GM18907 (cell line): ENCODE measurements at regions not wholly inside any gene's neighbourhood (a gene's known extent, or its start where the extent isn't known, plus 50 kb on each side); places are given as distances from the start of the nearest gene placed in this dataset.

Experiments
- ATAC-seq: cut with Tn5 transposase; IDR thresholded peaks from one replicate; pipeline ENCODE4 v1.9.1; 2021; ENCODE audit warnings: mild to moderate bottlenecking, moderate library complexity; ENCODE audit not compliant: unreplicated experiment

DNA sequence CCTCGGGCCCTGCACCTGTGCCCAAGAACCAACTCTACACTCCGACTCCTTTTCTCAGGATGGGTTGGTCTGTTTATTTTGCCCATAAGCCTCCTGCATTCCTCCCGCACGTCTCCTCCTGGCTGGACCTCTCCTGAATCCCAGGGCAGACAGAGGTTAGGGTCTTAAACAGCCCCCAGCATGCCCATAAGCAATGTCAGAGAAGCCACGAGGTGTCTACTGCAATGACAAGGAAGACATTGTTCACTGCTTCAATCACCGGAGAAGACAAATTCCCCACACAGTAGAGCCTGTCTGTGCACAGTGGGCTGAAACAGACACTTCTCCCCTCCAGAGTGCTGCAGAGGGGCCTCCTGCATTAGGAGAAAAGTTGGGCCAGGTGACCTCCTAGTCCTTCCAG is 230.6 kb upstream of the RPL38 start:
- ATAC-seq: no peak

DNA sequence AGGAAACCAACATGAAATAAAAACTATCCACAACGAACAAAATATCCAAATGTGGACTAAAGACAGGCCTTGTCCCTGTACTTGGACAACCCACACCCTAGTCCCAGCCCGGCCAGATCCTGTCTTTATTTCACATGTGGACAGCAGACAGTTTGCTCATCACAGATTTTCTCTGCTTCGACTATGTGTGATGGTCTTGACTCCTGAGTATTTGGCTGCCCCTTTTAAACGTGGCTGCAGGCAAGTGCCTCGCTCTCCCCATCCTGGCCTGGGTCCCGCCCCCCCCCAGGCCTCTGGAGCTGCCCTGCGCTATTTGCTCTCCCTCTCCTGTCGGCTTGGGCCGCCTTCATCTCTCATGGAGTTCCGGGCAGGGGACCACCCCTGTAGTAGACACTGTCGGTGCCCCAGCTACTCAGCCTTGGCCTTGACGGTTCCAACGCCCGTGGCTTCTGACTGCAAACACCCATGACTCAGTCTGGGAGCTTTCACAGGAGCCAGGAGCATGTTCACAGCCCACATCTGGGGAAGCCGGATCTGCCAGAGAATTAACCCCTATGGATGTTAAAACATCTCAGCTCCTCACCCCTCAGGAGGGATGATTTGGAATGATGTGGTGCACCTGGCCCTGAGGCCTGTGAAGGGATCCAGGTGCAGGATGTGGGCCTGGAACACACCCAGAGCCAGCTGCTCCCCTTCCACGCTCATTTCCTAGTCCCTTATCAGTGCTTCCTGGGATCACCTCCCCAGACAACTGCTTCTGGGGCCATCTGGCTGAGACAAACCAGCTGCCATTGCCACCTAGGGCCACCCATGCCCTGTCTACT is 229.7 kb upstream of the RPL38 start:
- ATAC-seq: no peak

DNA sequence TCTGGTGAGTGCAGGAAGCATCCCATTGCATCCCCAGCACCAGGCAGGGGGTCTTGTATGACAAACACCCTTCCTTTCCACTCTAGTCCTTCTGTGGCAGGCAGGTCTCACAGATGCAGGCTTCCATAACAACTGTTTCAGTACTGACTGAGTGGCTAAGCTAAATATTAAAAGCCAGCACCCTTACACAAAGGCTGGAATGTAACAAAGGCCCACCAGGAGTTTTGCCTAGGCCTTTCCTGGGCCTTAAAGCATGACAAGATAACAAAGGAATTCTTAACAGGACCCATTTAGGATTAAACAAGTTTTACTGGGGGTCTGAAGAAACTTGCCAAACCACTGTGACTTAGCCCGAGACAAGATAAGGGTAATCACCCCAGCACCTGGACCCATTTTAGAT is 228.9 kb upstream of the RPL38 start:
- ATAC-seq: no peak

DNA sequence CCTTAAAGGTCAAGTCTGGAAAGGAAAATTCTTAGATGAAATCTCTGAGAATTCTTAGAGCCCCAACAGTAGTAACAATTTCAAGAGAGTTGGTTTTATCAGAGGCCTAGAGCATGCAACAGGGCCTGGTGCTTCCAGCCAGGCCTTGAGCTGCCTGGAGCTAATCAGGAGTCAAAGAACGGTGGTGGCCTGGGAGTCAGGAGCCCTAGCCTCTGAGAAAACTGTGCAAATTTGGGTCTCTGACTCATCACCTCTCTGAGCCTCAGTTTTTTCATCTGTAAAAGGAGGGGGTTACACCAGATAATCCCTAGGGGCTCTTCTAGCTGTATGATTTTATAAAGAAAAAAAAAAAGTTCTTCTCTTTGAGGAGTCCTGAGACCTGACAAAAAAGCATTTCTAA is 227.3 kb upstream of the RPL38 start:
- no peak for ATAC-seq

DNA sequence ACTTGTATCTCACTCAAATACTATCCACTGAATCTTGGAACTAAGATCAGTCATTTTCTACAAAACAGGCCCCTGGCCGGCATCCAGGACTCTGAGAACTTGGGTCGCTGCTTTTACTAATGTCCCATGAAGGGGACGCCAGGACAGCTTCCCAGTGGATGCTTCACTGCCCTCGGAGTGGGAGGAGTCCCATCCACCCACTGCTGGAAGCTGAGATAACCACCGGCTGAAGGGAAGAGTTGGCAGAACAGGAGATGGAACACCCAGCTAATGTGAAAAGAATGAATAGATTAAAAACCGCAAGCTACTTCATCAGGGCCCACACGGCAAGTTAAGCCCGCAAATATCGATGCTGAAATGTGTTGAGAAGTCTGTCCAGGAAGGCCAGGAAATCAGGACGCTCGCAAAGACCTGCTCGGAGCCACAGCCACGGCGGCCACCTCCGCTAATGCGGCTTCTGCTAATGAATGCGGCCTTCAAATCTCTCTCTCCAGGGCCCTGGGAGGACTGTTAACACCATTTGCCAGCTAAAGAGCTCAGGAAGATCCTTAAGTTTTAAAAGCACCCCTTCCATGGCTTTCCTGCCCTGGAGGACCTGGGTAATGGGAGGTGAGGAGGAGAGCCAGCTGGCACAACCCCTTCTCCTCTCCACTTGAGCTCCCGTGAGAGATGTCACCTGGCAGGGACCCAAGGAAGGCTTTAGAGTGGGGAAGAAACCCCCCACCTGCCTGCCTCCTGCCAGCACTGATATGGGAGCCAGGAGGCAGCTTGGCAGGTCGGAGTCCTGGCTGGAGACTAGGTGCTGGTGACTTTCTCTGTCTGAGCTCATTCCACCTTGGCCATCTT is 226.6 kb upstream of the RPL38 start:
- ATAC-seq: no peak

DNA sequence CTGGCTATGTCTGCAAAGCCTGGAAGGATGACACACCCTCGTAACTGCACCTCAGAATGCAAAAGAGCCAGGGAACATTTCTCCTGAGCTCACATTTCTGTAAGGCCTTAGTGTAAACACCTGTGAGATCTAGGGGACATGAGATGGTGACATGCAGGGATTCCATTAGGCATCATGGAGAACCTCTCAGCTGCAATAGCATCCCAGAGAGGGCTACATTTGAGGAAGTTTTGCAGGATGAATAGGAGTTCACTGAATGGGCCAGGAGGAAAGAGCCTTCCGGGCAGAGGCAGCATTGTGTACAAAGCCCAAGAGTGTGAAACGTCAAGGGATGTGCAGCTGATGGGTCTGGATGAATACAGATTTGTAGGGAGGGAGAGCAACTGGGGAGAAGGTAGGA is 223.0 kb upstream of the RPL38 start:
- ATAC-seq: no peak

DNA sequence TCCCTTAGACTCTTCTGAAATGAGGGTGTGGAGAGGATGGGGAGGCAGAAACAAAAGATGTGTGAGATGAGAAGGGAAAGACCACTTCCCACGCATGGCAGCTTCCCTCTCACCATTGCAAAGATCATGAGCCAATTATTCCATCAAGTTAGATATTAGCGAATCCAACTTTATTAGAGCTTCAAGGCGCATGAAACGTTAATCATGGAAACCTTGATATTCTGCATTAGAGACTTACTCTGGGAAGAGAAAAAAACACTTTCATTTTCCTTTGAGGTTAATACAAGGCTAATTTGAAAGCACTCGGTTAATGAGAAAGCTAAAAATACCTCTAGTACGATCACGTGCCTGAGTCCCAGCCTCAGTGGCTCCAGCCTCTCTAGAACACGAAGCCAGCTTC is 220.6 kb upstream of the RPL38 start:
- no peak for ATAC-seq

DNA sequence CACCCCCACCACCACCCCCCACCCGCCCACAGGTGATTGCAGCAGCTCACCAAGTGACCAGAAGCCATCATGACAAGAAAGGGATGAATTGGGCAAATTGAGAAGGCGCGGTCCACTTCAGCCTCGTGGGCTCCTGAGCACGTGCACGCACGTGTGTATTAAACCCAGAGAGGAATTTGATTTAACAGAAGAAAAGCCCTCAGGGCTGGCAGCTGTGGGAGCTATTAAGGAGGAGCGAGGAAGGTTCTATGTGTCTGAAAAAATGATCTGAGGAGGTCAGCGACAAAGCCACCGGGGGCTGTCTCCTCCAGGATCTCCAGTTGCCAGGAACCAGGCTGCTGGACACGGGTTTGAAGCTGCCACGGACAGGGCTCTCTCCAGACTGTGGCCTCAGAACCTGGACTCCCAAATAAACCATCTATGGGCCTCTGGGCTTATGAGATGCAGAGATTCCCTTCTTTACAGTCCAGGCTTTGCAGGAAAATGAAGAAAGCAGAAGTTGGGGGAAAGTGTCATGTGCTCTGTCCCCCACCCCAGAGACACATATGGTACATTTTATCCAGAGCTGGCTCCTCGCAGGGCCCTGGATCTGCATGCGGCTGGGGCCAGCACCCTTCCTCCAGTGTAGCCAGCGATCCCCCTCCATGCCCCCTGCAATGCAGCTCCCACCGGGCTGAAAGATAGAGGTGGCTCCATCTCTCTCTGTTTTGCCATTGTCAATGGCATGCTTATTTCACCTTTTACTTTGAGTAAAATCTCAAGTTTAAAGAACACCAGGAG is 219.7 kb upstream of the RPL38 start:
- no peak for ATAC-seq

DNA sequence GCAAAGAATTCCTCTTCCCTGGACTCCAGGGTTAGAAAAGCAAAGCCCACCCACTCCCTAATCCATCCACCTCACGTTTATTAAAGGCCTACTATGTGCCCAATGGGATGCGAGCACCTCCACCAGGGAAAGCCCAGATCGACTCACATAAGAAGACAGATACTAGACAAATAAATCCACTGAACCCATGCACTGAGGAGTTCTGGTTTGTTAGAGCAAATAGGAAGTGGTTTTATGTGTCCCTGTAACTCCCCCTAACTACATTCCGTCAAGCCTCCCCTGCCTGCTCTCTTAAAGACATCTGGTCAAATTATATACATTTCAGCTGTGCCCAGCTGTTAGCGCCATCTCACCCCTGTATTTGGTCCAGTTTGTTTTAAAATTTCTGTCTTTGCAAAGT is 218.5 kb upstream of the RPL38 start:
- no peak for ATAC-seq

DNA sequence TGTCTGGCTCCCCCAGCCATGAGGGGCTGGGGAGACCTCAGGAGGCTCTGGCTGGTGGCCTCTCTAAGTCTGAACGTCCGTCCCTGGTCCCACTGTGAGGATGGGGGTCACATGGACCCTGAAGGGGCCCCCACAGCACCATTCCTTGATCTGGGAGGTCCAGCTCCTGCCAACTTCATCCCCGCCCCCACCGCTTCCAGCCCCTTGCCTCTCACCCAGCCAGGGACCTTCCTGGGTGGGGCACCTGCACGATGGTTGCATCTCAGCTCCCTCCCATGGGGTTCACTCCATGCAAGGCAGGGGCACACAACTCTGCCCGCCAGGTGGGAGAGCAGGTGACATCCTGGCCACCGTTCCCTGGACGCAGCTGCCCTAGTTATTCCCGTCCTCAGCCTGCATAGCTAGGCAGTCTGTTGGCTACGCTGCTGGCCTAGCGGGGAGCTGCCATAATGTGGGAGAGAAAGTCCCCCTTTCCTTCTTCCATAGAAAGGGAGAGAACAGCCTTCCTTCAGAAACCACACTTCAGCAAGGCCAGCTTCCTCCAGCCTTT is 217.9 kb upstream of the RPL38 start:
- ATAC-seq: no peak

DNA sequence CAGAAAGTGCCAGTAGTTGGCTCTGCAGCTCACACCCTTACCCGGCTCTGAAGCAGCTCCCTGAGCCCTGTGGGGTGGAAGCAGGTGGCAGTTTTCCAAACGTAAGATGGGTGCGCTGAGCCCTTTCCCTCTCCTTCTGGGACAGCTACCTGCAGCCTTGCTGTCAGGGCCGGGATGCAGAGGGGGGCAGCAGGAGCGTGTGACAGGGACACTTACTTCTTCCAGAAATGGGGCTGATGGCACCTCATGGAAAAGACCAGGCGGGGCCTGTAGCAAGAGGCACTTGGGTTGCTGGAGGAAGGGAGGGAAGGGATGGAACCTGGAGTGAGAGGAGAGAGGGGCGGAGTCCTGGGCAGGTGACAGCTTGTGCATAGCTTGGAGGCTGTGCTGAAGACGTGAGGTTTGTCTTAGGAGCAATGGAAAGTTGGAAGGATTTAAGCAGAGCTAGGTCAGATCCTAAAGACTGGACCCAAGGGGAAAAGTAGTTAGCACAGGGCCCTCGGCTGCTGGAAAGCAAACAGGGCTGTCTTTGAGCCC is 216.8 kb upstream of the RPL38 start:
- no peak for ATAC-seq

DNA sequence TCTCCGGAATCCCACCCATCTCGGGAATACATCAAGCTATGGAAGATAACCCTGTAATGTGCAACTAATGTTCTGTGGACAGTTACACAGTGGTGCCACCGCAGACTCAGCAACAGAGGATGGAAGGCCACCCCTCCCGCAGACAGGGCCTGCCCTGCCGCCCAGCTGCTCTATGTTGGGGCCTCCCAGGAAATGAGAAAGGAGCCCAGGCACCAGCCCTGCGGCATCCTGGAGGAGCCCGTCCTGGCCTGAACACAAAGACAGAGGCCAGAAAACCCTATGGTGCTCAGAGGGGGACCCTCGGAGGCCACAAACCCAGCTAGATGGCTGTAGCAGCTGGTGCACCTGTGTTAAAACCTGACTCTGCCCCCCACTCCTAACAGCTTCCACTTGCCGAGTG is 216.1 kb upstream of the RPL38 start:
- no peak for ATAC-seq

DNA sequence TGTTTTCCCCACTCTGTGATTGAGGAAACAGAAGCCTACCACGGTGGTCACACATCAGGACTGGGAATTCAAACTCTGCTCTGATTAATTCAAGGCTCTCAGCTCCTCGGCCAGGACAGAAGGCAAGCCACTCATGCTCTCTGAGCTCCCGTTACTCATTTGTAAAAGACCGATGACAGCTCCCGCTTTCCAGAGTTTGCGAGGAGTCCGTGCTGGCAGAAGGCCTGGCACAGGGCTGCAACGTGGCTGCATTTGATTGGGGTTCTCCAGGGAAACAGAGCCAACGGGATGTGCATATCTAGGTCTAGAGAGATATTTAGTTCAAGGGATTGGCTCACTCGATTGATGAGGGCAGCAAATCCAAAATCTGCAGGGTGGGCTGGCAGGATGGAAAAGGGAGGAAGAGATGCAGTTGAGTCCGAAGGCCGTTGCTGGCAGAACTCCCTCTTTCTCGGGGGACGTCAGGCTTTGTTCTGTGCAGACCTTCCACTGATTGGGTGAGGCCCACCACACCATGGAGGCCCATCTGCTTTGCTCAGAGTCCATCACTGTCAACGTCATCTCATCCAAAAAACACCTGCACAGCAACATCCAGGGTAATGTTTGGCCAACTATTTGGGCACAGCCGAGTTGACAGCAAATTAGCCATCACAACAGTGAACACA is 215.5 kb upstream of the RPL38 start:
- ATAC-seq: no peak

DNA sequence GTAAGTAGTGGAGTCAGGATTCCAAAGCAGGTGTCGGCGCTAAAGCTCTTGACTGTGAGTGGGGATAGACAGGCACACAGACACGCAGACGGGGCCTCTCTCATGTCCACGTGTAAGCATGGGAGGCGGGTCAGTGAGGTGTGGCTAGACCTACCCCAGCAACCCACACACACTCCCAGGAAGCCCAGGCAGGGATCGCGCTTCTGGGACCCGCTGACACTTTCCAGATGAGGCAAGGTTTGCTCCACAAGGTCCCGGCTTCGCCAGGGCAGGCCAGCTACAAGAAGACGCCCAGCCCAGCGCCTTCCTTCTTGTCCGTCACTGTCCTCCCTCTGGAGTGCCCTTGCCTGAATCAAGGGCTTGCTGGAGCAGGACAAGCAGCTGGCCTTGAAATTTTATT is 213.8 kb upstream of the RPL38 start:
- ATAC-seq: no peak

DNA sequence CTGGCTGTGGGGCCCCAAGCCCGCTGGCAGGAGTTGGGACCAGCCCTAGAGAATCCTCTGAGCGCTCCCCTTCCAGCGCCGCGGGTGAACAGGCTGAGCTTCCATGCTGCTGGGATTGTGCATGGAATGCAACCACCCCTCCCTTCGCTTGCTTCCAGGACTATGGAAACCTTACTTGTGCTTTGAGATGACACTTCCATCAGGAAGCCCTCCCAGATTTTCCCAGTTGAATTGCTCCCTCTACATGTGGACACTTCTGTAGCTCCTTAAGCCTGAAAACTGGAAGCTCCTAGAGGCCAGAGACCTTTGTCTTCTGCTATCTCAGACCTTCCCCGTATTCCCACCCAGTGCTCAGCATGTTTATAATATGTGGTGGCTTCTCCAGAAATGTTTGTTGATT is 213.2 kb upstream of the RPL38 start:
- ATAC-seq: no peak

DNA sequence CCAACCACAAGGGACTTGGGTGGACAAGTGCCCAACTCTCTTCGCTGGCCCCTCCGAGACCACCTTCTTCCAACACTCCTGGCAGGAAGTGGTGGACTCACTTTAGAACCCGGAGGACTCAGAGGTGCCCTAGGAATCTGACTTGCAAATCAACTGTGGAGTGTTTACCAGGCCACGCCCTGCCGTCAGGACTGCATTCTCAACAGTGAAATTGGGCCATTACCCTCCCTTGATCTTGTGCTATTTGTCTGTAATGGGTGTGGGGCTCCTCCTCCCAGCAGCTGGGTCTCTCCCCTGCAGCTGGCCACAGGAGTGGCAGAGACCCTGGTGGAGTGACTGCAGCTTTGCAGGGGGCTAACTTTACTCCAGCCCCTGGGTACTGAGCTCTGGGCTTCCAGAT is 212.2 kb upstream of the RPL38 start:
- ATAC-seq: no peak

DNA sequence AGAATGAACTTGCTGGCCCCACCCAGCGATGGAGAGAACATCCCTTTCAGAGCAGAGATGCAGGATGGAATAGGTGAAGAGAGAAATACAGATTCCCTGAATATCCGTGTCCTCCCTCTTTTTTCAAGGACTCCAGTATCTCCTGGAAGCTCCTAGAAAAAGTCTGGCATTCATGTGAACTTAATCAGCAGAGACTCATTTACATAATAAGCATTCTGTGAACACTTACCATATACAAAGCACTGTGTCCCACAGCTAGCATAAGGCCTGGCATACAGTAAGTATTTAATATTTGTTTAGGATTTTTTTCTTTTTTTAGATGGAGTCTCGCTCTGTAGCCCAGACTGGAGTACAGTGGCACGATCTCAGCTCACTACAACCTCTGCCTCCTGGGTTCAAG is 208.5 kb upstream of the RPL38 start:
- no peak for ATAC-seq

DNA sequence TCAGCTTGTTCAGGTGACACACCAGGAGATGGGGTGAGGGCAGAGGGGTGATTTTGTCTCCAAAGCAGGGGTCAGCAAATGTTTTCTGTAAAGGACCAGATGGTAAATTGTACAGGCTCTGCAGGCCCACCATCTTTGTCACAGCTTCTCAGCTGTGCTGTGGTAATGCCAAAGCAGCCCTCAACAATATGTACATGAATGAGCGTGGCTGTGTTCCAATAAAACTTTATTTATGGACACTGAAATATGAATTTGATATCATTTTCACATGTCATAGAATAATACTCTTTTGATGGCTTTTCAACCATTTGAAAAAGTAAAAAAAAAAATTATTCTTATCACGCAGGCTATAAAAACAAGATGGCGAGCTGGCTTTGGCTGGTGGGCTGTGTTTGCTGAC is 206.4 kb upstream of the RPL38 start:
- no peak for ATAC-seq

DNA sequence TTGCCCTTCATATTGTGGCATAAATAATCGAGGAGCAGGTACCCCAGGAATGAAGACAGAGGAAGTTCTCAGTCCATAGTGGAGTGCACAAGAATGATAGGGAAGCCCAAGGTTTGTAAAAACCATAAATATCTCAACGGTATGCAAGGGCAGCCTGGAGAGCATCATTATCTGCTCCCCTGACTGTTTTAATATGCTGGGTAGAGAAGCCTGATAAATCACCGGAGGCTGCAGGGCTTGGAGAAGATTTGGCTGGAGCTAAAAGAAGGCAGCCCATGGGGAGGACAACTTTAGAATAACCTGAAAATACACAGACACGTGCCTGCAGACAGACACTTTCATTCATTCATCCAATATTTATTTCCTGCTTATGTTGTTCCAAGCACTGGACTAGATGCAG is 205.2 kb upstream of the RPL38 start:
- ATAC-seq: no peak
